ENCODE measurements at regions not wholly inside any gene's neighbourhood (a gene's known extent, or its start where the extent isn't known, plus 50 kb on each side); places are given as distances from the start of the nearest gene placed in this dataset.

DNA sequence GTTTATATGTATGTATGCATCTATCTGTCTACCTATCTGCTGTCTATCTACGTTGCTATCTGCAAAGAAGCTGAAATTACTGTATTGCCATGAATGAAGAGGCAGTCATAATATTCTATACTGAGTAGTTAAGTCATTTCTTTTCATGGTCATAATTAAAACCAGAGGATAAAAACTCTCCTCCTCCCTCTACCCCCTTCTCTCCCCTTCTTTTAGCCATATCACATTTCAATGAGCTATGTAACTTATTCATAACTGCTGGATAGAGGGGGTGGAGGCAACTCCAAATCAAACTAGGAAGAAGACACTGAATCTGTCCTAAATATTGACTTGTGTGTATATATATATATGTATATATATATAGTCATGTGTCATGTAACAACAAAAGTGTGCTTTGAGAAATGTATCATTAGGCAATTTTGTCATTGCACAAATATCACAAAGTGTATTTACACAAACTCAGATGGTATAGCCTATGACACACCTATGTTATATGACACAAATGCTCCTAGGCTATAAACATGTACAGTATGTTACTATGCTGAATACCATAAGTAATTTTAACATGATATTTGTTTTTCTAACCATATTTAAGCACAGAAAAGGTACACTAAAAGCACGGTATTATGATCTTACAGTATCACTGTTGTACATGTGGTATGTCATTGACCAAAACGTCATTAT is 229.7 kb upstream of the KCNMB2 start (continued):
- TF ChIP-seq FOXK2 (IDR thresholded peaks at IDR 0.05), result no peak
- TF ChIP-seq ZNF281 (CRISPR knock-in tag; IDR thresholded peaks at IDR 0.05; ENCODE audit: borderline replicate concordance), result no peak
- TF ChIP-seq ZMAT5 (CRISPR knock-in tag; IDR thresholded peaks at IDR 0.05; ENCODE audit: borderline replicate concordance, low read depth), result no peak
- TF ChIP-seq ZNF264 (CRISPR knock-in tag; IDR thresholded peaks at IDR 0.05), result no peak
- no peak for TF ChIP-seq AGO1 (IDR thresholded peaks at IDR 0.05; ENCODE audit: low read depth, low read length, poor library complexity, severe bottlenecking)
- no peak for TF ChIP-seq ZNF616 (CRISPR knock-in tag; IDR thresholded peaks at IDR 0.05; ENCODE audit: low read depth)
- TF ChIP-seq ZNF274 (CRISPR knock-in tag; IDR thresholded peaks at IDR 0.05), result no peak
- TF ChIP-seq, protein P1, sequence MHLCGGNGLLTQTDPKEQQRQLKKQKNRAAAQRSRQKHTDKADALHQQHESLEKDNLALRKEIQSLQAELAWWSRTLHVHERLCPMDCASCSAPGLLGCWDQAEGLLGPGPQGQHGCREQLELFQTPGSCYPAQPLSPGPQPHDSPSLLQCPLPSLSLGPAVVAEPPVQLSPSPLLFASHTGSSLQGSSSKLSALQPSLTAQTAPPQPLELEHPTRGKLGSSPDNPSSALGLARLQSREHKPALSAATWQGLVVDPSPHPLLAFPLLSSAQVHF (CRISPR knock-in tag; IDR thresholded peaks at IDR 0.05), result no peak

- Histone ChIP-seq H3K4me2 (ENCODE audit: low read depth, low read length) (no peak overlapping the region), H3K27ac (ENCODE audit: extremely low read length, insufficient read depth, low read length) (no peak overlapping the region), H4K20me1 (ENCODE audit: insufficient read depth, low read length) (no peaks in the 10 kb centered on the region), H3K36me3 (replicated peaks in 1 of 2; ENCODE audit: control insufficient read depth in 1 of 2, insufficient read depth in 2 of 2, low read length in 2 of 2) (no peaks in the 10 kb centered on the region), H3K27me3 (ENCODE audit: control insufficient read depth in 1 of 2, insufficient read depth in 2 of 2, low read length in 2 of 2) (no peaks in the 10 kb centered on the region), H2AFZ (ENCODE audit: low read length) (no peak overlapping the region), H3K4me1 (ENCODE audit: insufficient read depth, low read length) (no peaks in the 10 kb centered on the region), H3K79me2 (ENCODE audit: insufficient read depth, low read length) (no peaks in the 10 kb centered on the region), H3K9ac (ENCODE audit: insufficient read depth, low read depth, low read length) (no peak overlapping the region), H3K9me3 (ENCODE audit: low read length) (no peaks in the 10 kb centered on the region), H3K4me3 (replicated peaks in 1 of 3; ENCODE audit: insufficient read depth in 1 of 3, low read depth in 2 of 3, low read length in 3 of 3) (no peak overlapping the region)
- intact Hi-C loops (cut with micrococcal nuclease; ENCODE audit: unreplicated experiment) (no loop called here), in situ Hi-C loops (cut with HindIII; ENCODE audit: extremely low pct_ligation_motif_present, low pct_unique_long_range_greater_than_20kb) (no loop called here)
- no peak for DNase-seq (ENCODE audit: low spot score)
- no peak for ATAC-seq
- CTCF ChIA-PET (ENCODE audit: low intra/inter-chr PET ratio, low total read pairs), result no interaction called here
- POLR2A ChIA-PET, result no interaction called here
- no peak for TF ChIP-seq IRF2 (CRISPR knock-in tag; IDR thresholded peaks at IDR 0.05)
- no peak for TF ChIP-seq MAF1 (CRISPR knock-in tag; IDR thresholded peaks at IDR 0.05; ENCODE audit: borderline replicate concordance)
- TF ChIP-seq, protein P2, sequence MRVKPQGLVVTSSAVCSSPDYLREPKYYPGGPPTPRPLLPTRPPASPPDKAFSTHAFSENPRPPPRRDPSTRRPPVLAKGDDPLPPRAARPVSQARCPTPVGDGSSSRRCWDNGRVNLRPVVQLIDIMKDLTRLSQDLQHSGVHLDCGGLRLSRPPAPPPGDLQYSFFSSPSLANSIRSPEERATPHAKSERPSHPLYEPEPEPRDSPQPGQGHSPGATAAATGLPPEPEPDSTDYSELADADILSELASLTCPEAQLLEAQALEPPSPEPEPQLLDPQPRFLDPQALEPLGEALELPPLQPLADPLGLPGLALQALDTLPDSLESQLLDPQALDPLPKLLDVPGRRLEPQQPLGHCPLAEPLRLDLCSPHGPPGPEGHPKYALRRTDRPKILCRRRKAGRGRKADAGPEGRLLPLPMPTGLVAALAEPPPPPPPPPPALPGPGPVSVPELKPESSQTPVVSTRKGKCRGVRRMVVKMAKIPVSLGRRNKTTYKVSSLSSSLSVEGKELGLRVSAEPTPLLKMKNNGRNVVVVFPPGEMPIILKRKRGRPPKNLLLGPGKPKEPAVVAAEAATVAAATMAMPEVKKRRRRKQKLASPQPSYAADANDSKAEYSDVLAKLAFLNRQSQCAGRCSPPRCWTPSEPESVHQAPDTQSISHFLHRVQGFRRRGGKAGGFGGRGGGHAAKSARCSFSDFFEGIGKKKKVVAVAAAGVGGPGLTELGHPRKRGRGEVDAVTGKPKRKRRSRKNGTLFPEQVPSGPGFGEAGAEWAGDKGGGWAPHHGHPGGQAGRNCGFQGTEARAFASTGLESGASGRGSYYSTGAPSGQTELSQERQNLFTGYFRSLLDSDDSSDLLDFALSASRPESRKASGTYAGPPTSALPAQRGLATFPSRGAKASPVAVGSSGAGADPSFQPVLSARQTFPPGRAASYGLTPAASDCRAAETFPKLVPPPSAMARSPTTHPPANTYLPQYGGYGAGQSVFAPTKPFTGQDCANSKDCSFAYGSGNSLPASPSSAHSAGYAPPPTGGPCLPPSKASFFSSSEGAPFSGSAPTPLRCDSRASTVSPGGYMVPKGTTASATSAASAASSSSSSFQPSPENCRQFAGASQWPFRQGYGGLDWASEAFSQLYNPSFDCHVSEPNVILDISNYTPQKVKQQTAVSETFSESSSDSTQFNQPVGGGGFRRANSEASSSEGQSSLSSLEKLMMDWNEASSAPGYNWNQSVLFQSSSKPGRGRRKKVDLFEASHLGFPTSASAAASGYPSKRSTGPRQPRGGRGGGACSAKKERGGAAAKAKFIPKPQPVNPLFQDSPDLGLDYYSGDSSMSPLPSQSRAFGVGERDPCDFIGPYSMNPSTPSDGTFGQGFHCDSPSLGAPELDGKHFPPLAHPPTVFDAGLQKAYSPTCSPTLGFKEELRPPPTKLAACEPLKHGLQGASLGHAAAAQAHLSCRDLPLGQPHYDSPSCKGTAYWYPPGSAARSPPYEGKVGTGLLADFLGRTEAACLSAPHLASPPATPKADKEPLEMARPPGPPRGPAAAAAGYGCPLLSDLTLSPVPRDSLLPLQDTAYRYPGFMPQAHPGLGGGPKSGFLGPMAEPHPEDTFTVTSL (CRISPR knock-in tag; IDR thresholded peaks at IDR 0.05; ENCODE audit: borderline replicate concordance), result no peak
- TF ChIP-seq, protein P3, sequence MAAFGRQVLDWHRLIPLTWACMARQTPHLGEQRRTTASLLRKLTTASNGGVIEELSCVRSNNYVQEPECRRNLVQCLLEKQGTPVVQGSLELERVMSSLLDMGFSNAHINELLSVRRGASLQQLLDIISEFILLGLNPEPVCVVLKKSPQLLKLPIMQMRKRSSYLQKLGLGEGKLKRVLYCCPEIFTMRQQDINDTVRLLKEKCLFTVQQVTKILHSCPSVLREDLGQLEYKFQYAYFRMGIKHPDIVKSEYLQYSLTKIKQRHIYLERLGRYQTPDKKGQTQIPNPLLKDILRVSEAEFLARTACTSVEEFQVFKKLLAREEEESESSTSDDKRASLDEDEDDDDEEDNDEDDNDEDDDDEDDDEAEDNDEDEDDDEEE (CRISPR knock-in tag; IDR thresholded peaks at IDR 0.05), result no peak
- 26% methylated on average over 2 of the region's 2 CpGs for WGBS (ENCODE audit: low lambda C conversion rate)
- FAIRE-seq, result no peak
- no TSS peak for BruUV-seq (replicated peaks)
Observed at GRCh38 chr3:178308771-178309170, 227.5 kb upstream of the KCNMB2 start.
